ENCODE measurements at regions not wholly inside any gene's neighbourhood (a gene's known extent, or its start where the extent isn't known, plus 50 kb on each side); places are given as distances from the start of the nearest gene placed in this dataset.
"Not testable (repeated sequence)": the region's sequence is repeated elsewhere in the genome, so short reads cannot be mapped to it uniquely, and the experiment has no call there.

- not testable (repeated sequence) for DNase-seq
These were observed 406.1 kb upstream of the NDST4 start for GRCh38 chr4:115519476-115519875.

- no peak for DNase-seq
These were observed 402.4 kb upstream of the NDST4 start for GRCh38 chr4:115515772-115516171.

- DNase-seq, result no peak
These were observed 401.9 kb upstream of the NDST4 start for GRCh38 chr4:115515366-115515765.

- no peak for DNase-seq
These were observed 401.3 kb upstream of the NDST4 start for GRCh38 chr4:115514675-115515074.

GRCh38 chr4:115505326-115505725, 391.9 kb upstream of the NDST4 start:
- no peak for DNase-seq

GRCh38 chr4:115501656-115502055, 388.2 kb upstream of the NDST4 start:
- no peak for DNase-seq

- DNase-seq, result not testable (repeated sequence)
These were observed 380.4 kb upstream of the NDST4 start for GRCh38 chr4:115493770-115494169.

GRCh38 chr4:115491686-115492085, 378.3 kb upstream of the NDST4 start:
- no peak for DNase-seq

GRCh38 chr4:115489279-115489678, 375.9 kb upstream of the NDST4 start:
- DNase-seq, result no peak

- DNase-seq, result no peak
These were observed 372.0 kb upstream of the NDST4 start for GRCh38 chr4:115485402-115485801.

GRCh38 chr4:115484479-115484878, 371.1 kb upstream of the NDST4 start:
- DNase-seq, result no peak

GRCh38 chr4:115470763-115471162, 357.3 kb upstream of the NDST4 start:
- DNase-seq, result no peak

- DNase-seq, result not testable (repeated sequence)
These were observed 345.9 kb upstream of the NDST4 start for GRCh38 chr4:115459301-115459700.

GRCh38 chr4:115456231-115456630, 342.8 kb upstream of the NDST4 start:
- no peak for DNase-seq

- DNase-seq, result no peak
These were observed 340.8 kb upstream of the NDST4 start for GRCh38 chr4:115454228-115454627.

GRCh38 chr4:115453416-115453815, 340.0 kb upstream of the NDST4 start:
- no peak for DNase-seq

- DNase-seq, result not testable (repeated sequence)
These were observed 338.8 kb upstream of the NDST4 start for GRCh38 chr4:115452229-115452628.

- DNase-seq, result no peak
These were observed 324.3 kb upstream of the NDST4 start for GRCh38 chr4:115437739-115438138.

GRCh38 chr4:115433491-115433890, 320.1 kb upstream of the NDST4 start:
- DNase-seq, result no peak

GRCh38 chr4:115430024-115430423, 316.6 kb upstream of the NDST4 start:
- no peak for DNase-seq

GRCh38 chr4:115428455-115428854, 315.0 kb upstream of the NDST4 start:
- no peak for DNase-seq

GRCh38 chr4:115424852-115425251, 311.4 kb upstream of the NDST4 start:
- DNase-seq, result no peak

- DNase-seq, result no peak
These were observed 305.4 kb upstream of the NDST4 start for GRCh38 chr4:115418635-115419396.

GRCh38 chr4:115396034-115396433, 282.6 kb upstream of the NDST4 start:
- DNase-seq, result no peak

GRCh38 chr4:115376866-115377265, 263.4 kb upstream of the NDST4 start:
- no peak for DNase-seq
